DND-41 (cell line): ENCODE measurements at regions not wholly inside any gene's neighbourhood (a gene's known extent, or its start where the extent isn't known, plus 50 kb on each side); places are given as distances from the start of the nearest gene placed in this dataset.

Experiments
- CTCF ChIP-seq: IDR thresholded peaks from 2 replicates; pipeline ENCODE4 v1.5.1; 2012; ENCODE audit warnings: borderline replicate concordance, low read length, moderate library complexity, mild to moderate bottlenecking; ENCODE audit not compliant: poor library complexity, severe bottlenecking; ENCODE audit errors: extremely low read depth
- EZH2 ChIP-seq: IDR thresholded peaks from 3 replicates; pipeline ENCODE4 v1.6.1; 2012; ENCODE audit warnings: borderline replicate concordance, low read depth, mild to moderate bottlenecking, moderate library complexity, low read length, inconsistent platforms; ENCODE audit not compliant: severe bottlenecking

- TF ChIP-seq CTCF (no peak), EZH2 (no peak)
Measured at GRCh38 chr16:51756447-51757123, 605.5 kb upstream of the SALL1 start.
